Activated naive CD4-positive, alpha-beta T cell treated with anti-CD3 and anti-CD28 coated beads, Interleukin-2, amount 50 U/mL, for 72 hours (primary cell): ENCODE measurements at regions not wholly inside any gene's neighbourhood (a gene's known extent, or its start where the extent isn't known, plus 50 kb on each side); places are given as distances from the start of the nearest gene placed in this dataset.
A peak's percentile ranks its signal among the peaks of the same experiment; 100 is the strongest.

Experiments used
- ATAC-seq, 2 donors: fragments of 150-1000 bp; cut with Tn5 transposase; 2 replicates each; pipeline ENCODE4 v1.10.0; 2021; ENCODE audit warnings: mild to moderate bottlenecking in 2 of 2, moderate library complexity in 2 of 2
- DNase-seq, 2 donors: peaks; one replicate each; pipeline ENCODE4 v3.0.0; 2021 to 2022; ENCODE audit warnings: low spot score in 2 of 2
- H3K27ac Mint-ChIP-seq, 2 donors: one replicate each; pipeline ENCODE4 v1.8.0; 2022; ENCODE audit warnings: mild to moderate bottlenecking in 2 of 2, mixed read lengths in 2 of 2
- H3K36me3 Mint-ChIP-seq, 2 donors: one replicate each; pipeline ENCODE4 v1.8.0; 2022; ENCODE audit warnings: mixed read lengths in 2 of 2
- H3K9me3 Mint-ChIP-seq, 2 donors: one replicate each; pipeline ENCODE4 v1.8.0; 2022; ENCODE audit warnings: mixed read lengths in 2 of 2

GRCh38 chr4:143023239-143023918 is 161.3 kb upstream of the USP38 start:
- DNase-seq (no peak), ATAC-seq (peak in 1 of 2 donors; percentile 64)
- H3K9me3 Mint-ChIP-seq = no peaks in the 10 kb centered on the region
- no peaks in the 10 kb centered on the region for H3K36me3 Mint-ChIP-seq
- H3K27ac Mint-ChIP-seq = no peak overlapping the region

GRCh38 chr4:143025081-143025704 is 159.5 kb upstream of the USP38 start:
- Mint-ChIP-seq H3K36me3 (no peaks in the 10 kb centered on the region), H3K9me3 (peaks cover 4 to 5% of the 10 kb centered on the region in 2 donors), H3K27ac (no peak overlapping the region)
- DNase-seq (no peak), ATAC-seq (peak in 1 of 2 donors; percentile 30)

GRCh38 chr4:143026459-143027170 is 158.1 kb upstream of the USP38 start:
- Mint-ChIP-seq H3K27ac (no peak overlapping the region), H3K9me3 (peaks cover 4 to 9% of the 10 kb centered on the region in 2 donors), H3K36me3 (peaks cover 0 to 4% of the 10 kb centered on the region in 2 donors)
- ATAC-seq (no peak), DNase-seq (no peak)

GRCh38 chr4:143035661-143036060 is 149.1 kb upstream of the USP38 start:
- ATAC-seq = no peak
- DNase-seq = no peak
- H3K27ac Mint-ChIP-seq = no peak overlapping the region
- peaks cover 0 to 4% of the 10 kb centered on the region in 2 donors for H3K9me3 Mint-ChIP-seq
- H3K36me3 Mint-ChIP-seq = peaks cover 0 to 4% of the 10 kb centered on the region in 2 donors

- H3K27ac Mint-ChIP-seq = no peak overlapping the region
- H3K36me3 Mint-ChIP-seq = no peaks in the 10 kb centered on the region
- ATAC-seq (no peak), DNase-seq (no peak)
- H3K9me3 Mint-ChIP-seq = no peaks in the 10 kb centered on the region
Observed at GRCh38 chr4:143036443-143036842, 148.3 kb upstream of the USP38 start.

GRCh38 chr4:143046454-143046853 is 138.3 kb upstream of the USP38 start:
- H3K36me3 Mint-ChIP-seq = no peaks in the 10 kb centered on the region
- ATAC-seq = no peak
- no peak for DNase-seq
- H3K9me3 Mint-ChIP-seq = peaks cover 0 to 3% of the 10 kb centered on the region in 2 donors
- H3K27ac Mint-ChIP-seq = no peak overlapping the region

GRCh38 chr4:143046906-143047305 is 137.8 kb upstream of the USP38 start:
- no peak for DNase-seq
- peaks cover 0 to 4% of the 10 kb centered on the region in 2 donors for H3K9me3 Mint-ChIP-seq
- ATAC-seq = no peak
- H3K36me3 Mint-ChIP-seq = no peaks in the 10 kb centered on the region
- no peak overlapping the region for H3K27ac Mint-ChIP-seq

GRCh38 chr4:143054971-143055370 is 129.7 kb upstream of the USP38 start:
- Mint-ChIP-seq H3K27ac (no peak overlapping the region), H3K36me3 (no peaks in the 10 kb centered on the region), H3K9me3 (peaks cover 0 to 7% of the 10 kb centered on the region in 2 donors)
- ATAC-seq (no peak), DNase-seq (no peak)

- Mint-ChIP-seq H3K27ac (no peak overlapping the region), H3K36me3 (no peaks in the 10 kb centered on the region), H3K9me3 (peaks cover 0 to 7% of the 10 kb centered on the region in 2 donors)
- DNase-seq = no peak
- ATAC-seq = no peak
Observed at GRCh38 chr4:143055997-143056396, 128.7 kb upstream of the USP38 start.

GRCh38 chr4:143071351-143071750 is 113.4 kb upstream of the USP38 start:
- H3K27ac Mint-ChIP-seq = no peak overlapping the region
- peaks cover 0 to 5% of the 10 kb centered on the region in 2 donors for H3K36me3 Mint-ChIP-seq
- ATAC-seq (no peak), DNase-seq (no peak)
- H3K9me3 Mint-ChIP-seq = peaks cover 13 to 21% of the 10 kb centered on the region in 2 donors

- no peak for DNase-seq
- H3K36me3 Mint-ChIP-seq = no peaks in the 10 kb centered on the region
- ATAC-seq = no peak
- H3K27ac Mint-ChIP-seq = no peak overlapping the region
- no peaks in the 10 kb centered on the region for H3K9me3 Mint-ChIP-seq
Observed at GRCh38 chr4:143076723-143077122, 108.0 kb upstream of the USP38 start.

GRCh38 chr4:143082701-143083100 is 102.0 kb upstream of the USP38 start:
- Mint-ChIP-seq H3K9me3 (no peaks in the 10 kb centered on the region), H3K36me3 (no peaks in the 10 kb centered on the region), H3K27ac (no peak overlapping the region)
- DNase-seq = no peak
- no peak for ATAC-seq

GRCh38 chr4:143083756-143084472 is 100.8 kb upstream of the USP38 start:
- Mint-ChIP-seq H3K27ac (no peak overlapping the region), H3K36me3 (no peaks in the 10 kb centered on the region), H3K9me3 (no peaks in the 10 kb centered on the region)
- DNase-seq (no peak), ATAC-seq (no peak)

- ATAC-seq (no peak), DNase-seq (no peak)
- Mint-ChIP-seq H3K36me3 (no peaks in the 10 kb centered on the region), H3K27ac (no peak overlapping the region), H3K9me3 (no peaks in the 10 kb centered on the region)
Observed at GRCh38 chr4:143084566-143084965, 100.2 kb upstream of the USP38 start.

GRCh38 chr4:143085224-143085623 is 99.5 kb upstream of the USP38 start:
- H3K27ac Mint-ChIP-seq = no peak overlapping the region
- no peaks in the 10 kb centered on the region for H3K9me3 Mint-ChIP-seq
- no peaks in the 10 kb centered on the region for H3K36me3 Mint-ChIP-seq
- DNase-seq = no peak
- no peak for ATAC-seq

- Mint-ChIP-seq H3K9me3 (no peaks in the 10 kb centered on the region), H3K36me3 (no peaks in the 10 kb centered on the region), H3K27ac (no peak overlapping the region)
- ATAC-seq = no peak
- DNase-seq = no peak
Observed at GRCh38 chr4:143085659-143086058, 99.1 kb upstream of the USP38 start.

- DNase-seq (no peak), ATAC-seq (no peak)
- Mint-ChIP-seq H3K9me3 (no peaks in the 10 kb centered on the region), H3K27ac (no peak overlapping the region), H3K36me3 (no peaks in the 10 kb centered on the region)
Observed at GRCh38 chr4:143089291-143089690, 95.4 kb upstream of the USP38 start.
